ENCODE measurements at regions not wholly inside any gene's neighbourhood (a gene's known extent, or its start where the extent isn't known, plus 50 kb on each side); places are given as distances from the start of the nearest gene placed in this dataset.
A peak's percentile ranks its signal among the peaks of the same experiment; 100 is the strongest.
"Not testable (repeated sequence)": the region's sequence is repeated elsewhere in the genome, so short reads cannot be mapped to it uniquely, and the experiment has no call there.

DNA sequence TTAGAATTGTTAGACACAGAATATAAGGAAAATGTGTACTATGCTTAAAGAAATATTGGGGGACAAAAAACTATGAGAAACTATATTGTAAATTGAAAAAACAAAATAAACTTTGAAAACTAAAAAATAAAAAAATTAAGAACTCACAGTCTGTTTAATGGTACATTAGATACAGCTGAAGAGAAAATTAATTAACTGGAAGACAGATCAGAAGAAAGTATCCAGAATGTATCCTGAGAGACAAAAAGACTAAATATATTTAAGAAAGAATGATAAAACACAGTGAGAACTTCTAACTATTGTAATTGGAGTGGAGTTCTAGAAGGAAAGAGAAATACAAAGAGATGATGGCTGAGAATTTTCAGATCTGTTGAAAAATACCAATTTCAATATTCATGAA is 57.6 kb upstream of the SH3PXD2B start:
- TF ChIP-seq, protein P1, sequence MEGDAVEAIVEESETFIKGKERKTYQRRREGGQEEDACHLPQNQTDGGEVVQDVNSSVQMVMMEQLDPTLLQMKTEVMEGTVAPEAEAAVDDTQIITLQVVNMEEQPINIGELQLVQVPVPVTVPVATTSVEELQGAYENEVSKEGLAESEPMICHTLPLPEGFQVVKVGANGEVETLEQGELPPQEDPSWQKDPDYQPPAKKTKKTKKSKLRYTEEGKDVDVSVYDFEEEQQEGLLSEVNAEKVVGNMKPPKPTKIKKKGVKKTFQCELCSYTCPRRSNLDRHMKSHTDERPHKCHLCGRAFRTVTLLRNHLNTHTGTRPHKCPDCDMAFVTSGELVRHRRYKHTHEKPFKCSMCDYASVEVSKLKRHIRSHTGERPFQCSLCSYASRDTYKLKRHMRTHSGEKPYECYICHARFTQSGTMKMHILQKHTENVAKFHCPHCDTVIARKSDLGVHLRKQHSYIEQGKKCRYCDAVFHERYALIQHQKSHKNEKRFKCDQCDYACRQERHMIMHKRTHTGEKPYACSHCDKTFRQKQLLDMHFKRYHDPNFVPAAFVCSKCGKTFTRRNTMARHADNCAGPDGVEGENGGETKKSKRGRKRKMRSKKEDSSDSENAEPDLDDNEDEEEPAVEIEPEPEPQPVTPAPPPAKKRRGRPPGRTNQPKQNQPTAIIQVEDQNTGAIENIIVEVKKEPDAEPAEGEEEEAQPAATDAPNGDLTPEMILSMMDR (IDR thresholded peaks at IDR 0.05) = no peak
- DNase-seq = no peak
- no peak overlapping the region for H3K4me3 ChIP-seq
- intact Hi-C loops (cut with DNase I; ENCODE audit: low total_unique reads) = no loop called here
- H3K9me3 ChIP-seq = peaks cover 0 to 15% (median 6%) of the 10 kb centered on the region in 3 donors
- no peaks in the 10 kb centered on the region for H3K27me3 ChIP-seq
- H3K36me3 ChIP-seq = peaks cover 0 to 8% (median 0%) of the 10 kb centered on the region in 3 donors
- no peak overlapping the region for H3K27ac ChIP-seq
- no peaks in the 10 kb centered on the region for H3K4me1 ChIP-seq

DNA sequence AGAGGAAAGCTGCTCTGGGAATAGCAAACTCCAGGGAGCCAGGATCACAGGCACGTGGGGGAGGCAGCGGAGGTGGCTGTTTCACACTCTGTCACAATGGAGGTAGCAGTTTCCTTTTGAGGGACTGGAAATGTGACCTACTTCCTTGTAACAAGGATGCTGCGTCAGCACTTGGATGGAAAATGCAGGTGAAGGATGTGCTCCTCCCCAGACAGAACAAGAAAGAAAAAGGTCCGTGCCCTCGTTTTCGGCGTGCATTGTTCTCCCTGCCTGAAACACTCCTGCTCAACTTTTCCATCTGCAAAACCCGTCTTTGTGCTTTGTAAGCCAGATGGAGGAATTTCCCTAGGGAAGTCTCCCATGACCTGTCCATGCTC is 55.1 kb upstream of the SH3PXD2B start:
- no peaks in the 10 kb centered on the region for H3K4me1 ChIP-seq
- no peaks in the 10 kb centered on the region for H3K27me3 ChIP-seq
- H3K9me3 ChIP-seq = peaks cover 0 to 15% (median 6%) of the 10 kb centered on the region in 3 donors
- H3K36me3 ChIP-seq = peaks cover 0 to 8% (median 0%) of the 10 kb centered on the region in 3 donors
- H3K4me3 ChIP-seq = no peak overlapping the region
- intact Hi-C loops (cut with DNase I; ENCODE audit: low total_unique reads) = no loop called here
- TF ChIP-seq, protein P1 (IDR thresholded peaks at IDR 0.05) = no peak
- DNase-seq = peak in 1 of 2 donors; percentile 24
- H3K27ac ChIP-seq = no peak overlapping the region

DNA sequence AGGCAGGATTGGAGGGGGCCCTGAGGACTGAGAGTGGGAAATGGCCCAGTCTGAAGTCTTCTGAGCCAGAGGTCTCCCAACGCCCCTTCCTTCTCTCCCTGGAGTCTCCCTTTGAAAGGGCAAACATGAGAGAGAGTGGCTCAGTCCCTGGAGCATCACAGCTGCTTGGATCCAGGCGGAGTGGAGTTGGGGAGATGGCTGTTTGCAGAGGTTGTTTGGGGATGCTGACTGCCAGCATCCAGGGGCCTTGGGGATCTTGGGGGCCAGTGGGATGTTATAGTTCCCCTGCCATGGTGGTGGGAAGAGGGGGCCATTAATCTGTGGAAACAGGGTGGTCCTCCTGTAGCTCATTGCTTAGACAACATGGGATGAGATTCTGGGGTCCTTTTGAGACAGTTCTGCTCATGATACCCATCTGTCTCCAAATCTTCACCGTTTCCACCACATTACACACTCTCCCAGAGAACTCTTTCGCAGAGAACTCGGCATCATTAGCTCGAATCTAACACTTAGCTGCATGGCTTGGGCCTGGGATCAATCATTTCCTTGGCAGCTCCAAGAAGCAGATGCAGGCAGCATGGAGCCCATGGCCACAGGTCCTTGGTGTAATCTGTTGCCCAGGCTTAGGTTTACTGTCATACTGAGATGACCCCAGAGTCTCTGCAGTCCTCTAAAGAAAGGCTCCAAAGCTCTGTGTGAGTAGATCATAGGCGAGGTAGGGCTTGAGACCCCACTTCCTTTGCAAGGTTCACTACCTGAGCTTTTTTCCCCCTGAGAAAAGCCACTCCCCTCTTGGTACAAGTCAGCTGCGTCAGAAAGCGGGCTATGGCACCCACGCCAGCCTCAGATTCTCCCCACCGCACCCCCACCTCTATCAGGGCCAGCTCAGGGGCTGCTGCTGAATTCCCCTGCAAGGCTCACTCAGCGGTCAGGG is 54.4 kb upstream of the SH3PXD2B start:
- TF ChIP-seq, protein P1 (IDR thresholded peaks at IDR 0.05) = no peak
- Histone ChIP-seq H3K27ac (no peak overlapping the region), H3K4me3 (no peak overlapping the region), H3K27me3 (no peaks in the 10 kb centered on the region), H3K36me3 (peaks cover 0 to 8% (median 0%) of the 10 kb centered on the region in 3 donors), H3K9me3 (peaks cover 0 to 15% (median 6%) of the 10 kb centered on the region in 3 donors), H3K4me1 (peaks cover 0 to 6% (median 0%) of the 10 kb centered on the region in 4 donors)
- intact Hi-C loops (cut with DNase I; ENCODE audit: low total_unique reads) = no loop called here
- DNase-seq = peak in 1 of 2 donors; percentile 34

DNA sequence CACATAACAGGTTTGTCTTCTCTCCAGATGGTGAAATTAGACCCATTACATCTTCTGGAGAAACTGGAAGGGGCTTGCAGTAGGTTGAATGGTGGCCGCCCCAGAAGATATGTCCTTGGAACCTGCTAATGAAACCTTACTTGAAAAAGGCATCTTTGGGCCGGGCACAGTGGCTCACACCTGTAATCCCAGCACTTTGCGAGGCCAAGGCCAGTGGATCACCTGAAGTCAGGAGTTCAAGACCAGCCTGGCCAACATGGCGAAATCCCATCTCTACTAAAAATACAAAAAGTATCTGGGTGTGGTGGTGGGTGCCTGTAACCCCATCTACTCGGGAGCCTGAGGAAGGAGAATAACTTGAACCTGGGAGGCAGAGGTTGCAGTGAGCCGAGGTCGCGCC is 53.2 kb upstream of the SH3PXD2B start:
- H3K27me3 ChIP-seq; DNase-seq; H3K4me3 ChIP-seq; H3K4me1 ChIP-seq; H3K36me3 ChIP-seq; intact Hi-C loops (cut with DNase I; ENCODE audit: low total_unique reads); H3K27ac ChIP-seq: not testable (repeated sequence)
- H3K9me3 ChIP-seq = peaks cover 0 to 15% (median 6%) of the 10 kb centered on the region in 3 donors

DNA sequence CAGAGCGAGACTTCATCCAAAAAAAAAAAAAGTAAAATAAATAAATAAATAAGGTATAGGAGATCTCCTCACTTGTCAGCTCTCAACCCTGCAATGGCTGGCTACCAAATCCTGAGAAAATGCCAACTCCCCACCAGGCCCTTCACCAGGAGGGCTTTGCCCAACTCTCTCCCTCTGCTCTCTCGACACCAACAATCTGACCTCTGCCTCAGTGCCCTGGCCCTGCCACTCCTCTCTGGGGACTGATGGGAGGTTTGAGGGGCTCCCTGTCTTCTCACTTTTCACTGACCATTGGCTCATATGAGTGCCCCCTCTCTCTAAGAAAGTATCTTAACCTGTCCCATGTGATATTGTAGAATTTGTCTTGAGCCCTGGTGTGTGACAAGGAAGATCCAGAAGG is 52.6 kb upstream of the SH3PXD2B start:
- no peak overlapping the region for H3K4me3 ChIP-seq
- intact Hi-C loops (cut with DNase I; ENCODE audit: low total_unique reads) = no loop called here
- peaks cover 0 to 8% (median 0%) of the 10 kb centered on the region in 4 donors for H3K4me1 ChIP-seq
- no peaks in the 10 kb centered on the region for H3K27me3 ChIP-seq
- TF ChIP-seq, protein P1 (IDR thresholded peaks at IDR 0.05) = no peak
- peaks cover 0 to 2% (median 0%) of the 10 kb centered on the region in 3 donors for H3K36me3 ChIP-seq
- DNase-seq = peak in 1 of 2 donors; percentile 9
- H3K27ac ChIP-seq = no peak overlapping the region
- peaks cover 0 to 11% (median 6%) of the 10 kb centered on the region in 3 donors for H3K9me3 ChIP-seq

DNA sequence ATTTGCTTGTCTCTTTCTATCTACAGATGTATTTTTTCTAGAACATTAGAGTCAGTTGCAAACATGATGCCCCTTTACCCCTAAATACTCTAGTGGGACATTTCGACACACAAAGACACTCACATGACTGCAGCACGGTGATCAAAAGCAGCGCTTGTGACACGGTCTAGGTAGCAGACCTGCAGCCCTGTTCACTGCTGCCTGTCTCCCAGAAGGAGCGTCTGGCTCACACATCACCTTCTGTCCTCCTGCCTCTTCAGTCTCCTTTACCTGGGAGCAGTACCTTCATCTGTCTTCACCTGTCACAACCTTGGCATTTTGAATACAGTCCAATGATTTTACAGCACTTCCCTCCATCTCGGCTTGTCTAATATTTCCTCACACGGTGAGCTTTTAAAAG is 51.9 kb upstream of the SH3PXD2B start:
- H3K9me3 ChIP-seq = peaks cover 0 to 4% (median 1%) of the 10 kb centered on the region in 3 donors
- peaks cover 0 to 8% (median 0%) of the 10 kb centered on the region in 4 donors for H3K4me1 ChIP-seq
- no peaks in the 10 kb centered on the region for H3K36me3 ChIP-seq
- no peak overlapping the region for H3K4me3 ChIP-seq
- TF ChIP-seq, protein P1 (IDR thresholded peaks at IDR 0.05) = no peak
- no peaks in the 10 kb centered on the region for H3K27me3 ChIP-seq
- intact Hi-C loops (cut with DNase I; ENCODE audit: low total_unique reads) = no loop called here
- peak in 1 of 2 donors; percentile 33 for DNase-seq
- H3K27ac ChIP-seq = no peak overlapping the region
